ENCODE measurements at regions not wholly inside any gene's neighbourhood (a gene's known extent, or its start where the extent isn't known, plus 50 kb on each side); places are given as distances from the start of the nearest gene placed in this dataset.

- intact Hi-C loops (cut with micrococcal nuclease): no loop called here
- H3K27ac ChIP-seq (ENCODE audit: low read length in 2 of 2): no peak overlapping the region
- H3K9ac ChIP-seq (ENCODE audit: low read length): no peak overlapping the region
- WGBS (ENCODE audit: insufficient coverage): 50% methylated on average over 1 of the region's 2 CpGs
- H3K27me3 ChIP-seq (replicated peaks in 1 of 4; ENCODE audit: control extremely low read depth in 1 of 4, control insufficient read depth in 3 of 4, insufficient read depth in 4 of 4, low read length in 3 of 4): no peaks in the 10 kb centered on the region
- peaks cover 41 to 42% of the 10 kb centered on the region in 2 donors for H3K4me1 ChIP-seq (ENCODE audit: control insufficient read depth in 2 of 2, insufficient read depth in 2 of 2, low read length in 2 of 2)
- ATAC-seq (ENCODE audit: low read depth) (no peak), DNase-seq (no peak)
- H3K4me2 ChIP-seq (replicated peaks; ENCODE audit: low read depth, low read length, poor library complexity, severe bottlenecking): no peak overlapping the region
- H3K79me2 ChIP-seq (ENCODE audit: control insufficient read depth, insufficient read depth, low read length): peaks cover 4% of the 10 kb centered on the region
- Mint-ChIP-seq H3K4me1 (peaks cover 58% of the 10 kb centered on the region), H3K9me3 (ENCODE audit: insufficient read depth) (no peaks in the 10 kb centered on the region), H3K27ac (no peak overlapping the region), H3K27me3 (no peaks in the 10 kb centered on the region), H3K4me3 (no peak overlapping the region)
- ChIA-PET POLR2A (interaction anchor here (0.8 kb wide), 1 partner anchor 1864 kb away, joined by 4 read pairs; no protein-coding TSS in a partner anchor), CTCF (interaction anchor here (1.0 kb wide), 1 partner anchor 15 kb away, joined by 4 read pairs; no protein-coding TSS in a partner anchor)
- H2AFZ ChIP-seq (ENCODE audit: insufficient read depth, low read depth, low read length, poor library complexity, severe bottlenecking): no peak overlapping the region
- H3K9me3 ChIP-seq (ENCODE audit: control extremely low read depth in 1 of 3, control insufficient read depth in 2 of 3, insufficient read depth in 1 of 3, low read length in 2 of 3): peaks cover 0 to 14% (median 0%) of the 10 kb centered on the region in 3 donors
- H3K4me3 ChIP-seq (ENCODE audit: control extremely low read depth in 1 of 5, extremely low read depth in 1 of 5, insufficient read depth in 1 of 5, low read depth in 2 of 5, low read length in 4 of 5): no peak overlapping the region
- H3K36me3 ChIP-seq (replicated peaks in 1 of 2; ENCODE audit: control extremely low read depth in 1 of 2, control insufficient read depth in 1 of 2, extremely low read depth in 1 of 2, insufficient read depth in 2 of 2, low read length in 1 of 2): no peaks in the 10 kb centered on the region
- TF ChIP-seq CTCF (IDR thresholded peaks at IDR 0.05) (no peak), EZH2 (IDR thresholded peaks at IDR 0.05; ENCODE audit: borderline replicate concordance, insufficient read depth, low read depth, low read length, poor library complexity, severe bottlenecking) (no peak)
- H4K20me1 ChIP-seq (ENCODE audit: control insufficient read depth, insufficient read depth, low read length, poor library complexity, severe bottlenecking): no peaks in the 10 kb centered on the region
These were observed 107.8 kb upstream of the SPRY2 start for GRCh38 chr13:80448725-80449124.

DNA sequence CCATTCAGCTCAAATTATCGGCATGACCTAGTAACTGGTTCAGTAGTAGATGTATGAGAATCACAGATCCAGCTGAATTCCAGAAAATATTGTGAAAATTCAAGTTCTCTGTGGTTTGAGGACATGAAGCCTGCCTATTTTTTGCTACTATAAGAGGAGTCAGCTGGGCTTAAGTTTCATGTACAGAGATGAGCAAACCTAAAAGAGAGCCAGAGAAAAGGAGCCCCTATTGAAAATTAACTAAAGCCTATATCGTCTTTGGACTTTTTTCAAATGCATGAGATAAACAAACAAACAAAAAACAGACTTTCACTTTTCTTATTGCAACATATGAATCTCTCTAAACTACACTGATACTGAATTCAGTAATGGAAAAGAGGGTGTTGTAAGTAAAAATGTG lies 106.8 kb upstream of the SPRY2 start:
- TF ChIP-seq CTCF (IDR thresholded peaks at IDR 0.05) (no peak), EZH2 (IDR thresholded peaks at IDR 0.05; ENCODE audit: borderline replicate concordance, insufficient read depth, low read depth, low read length, poor library complexity, severe bottlenecking) (no peak)
- DNase-seq (no peak), ATAC-seq (ENCODE audit: low read depth) (no peak)
- Histone ChIP-seq H3K4me1 (ENCODE audit: control insufficient read depth in 2 of 2, insufficient read depth in 2 of 2, low read length in 2 of 2) (peaks cover 40 to 42% of the 10 kb centered on the region in 2 donors), H3K36me3 (replicated peaks in 1 of 2; ENCODE audit: control extremely low read depth in 1 of 2, control insufficient read depth in 1 of 2, extremely low read depth in 1 of 2, insufficient read depth in 2 of 2, low read length in 1 of 2) (no peaks in the 10 kb centered on the region), H3K79me2 (ENCODE audit: control insufficient read depth, insufficient read depth, low read length) (peaks cover 4% of the 10 kb centered on the region), H3K9ac (ENCODE audit: low read length) (no peak overlapping the region), H3K4me3 (ENCODE audit: control extremely low read depth in 1 of 5, extremely low read depth in 1 of 5, insufficient read depth in 1 of 5, low read depth in 2 of 5, low read length in 4 of 5) (no peak overlapping the region), H2AFZ (ENCODE audit: insufficient read depth, low read depth, low read length, poor library complexity, severe bottlenecking) (no peak overlapping the region), H4K20me1 (ENCODE audit: control insufficient read depth, insufficient read depth, low read length, poor library complexity, severe bottlenecking) (no peaks in the 10 kb centered on the region), H3K9me3 (ENCODE audit: control extremely low read depth in 1 of 3, control insufficient read depth in 2 of 3, insufficient read depth in 1 of 3, low read length in 2 of 3) (peaks cover 0 to 14% (median 0%) of the 10 kb centered on the region in 3 donors), H3K27ac (ENCODE audit: low read length in 2 of 2) (no peak overlapping the region), H3K27me3 (replicated peaks in 1 of 4; ENCODE audit: control extremely low read depth in 1 of 4, control insufficient read depth in 3 of 4, insufficient read depth in 4 of 4, low read length in 3 of 4) (no peaks in the 10 kb centered on the region), H3K4me2 (replicated peaks; ENCODE audit: low read depth, low read length, poor library complexity, severe bottlenecking) (no peak overlapping the region)
- Mint-ChIP-seq H3K9me3 (ENCODE audit: insufficient read depth) (no peaks in the 10 kb centered on the region), H3K4me3 (no peak overlapping the region), H3K27ac (no peak overlapping the region), H3K27me3 (no peaks in the 10 kb centered on the region), H3K4me1 (peaks cover 57% of the 10 kb centered on the region)
- intact Hi-C loops (cut with micrococcal nuclease): no loop called here
- ChIA-PET POLR2A (no interaction called here), CTCF (interaction anchor here (0.6 to 1.0 kb wide), 2 partner anchors 16 to 442 kb away, joined by 3 to 4 read pairs; no protein-coding TSS in a partner anchor)
- 100% methylated on average over 1 of the region's 2 CpGs for WGBS (ENCODE audit: insufficient coverage)
